A673 (cell line): ENCODE measurements at regions not wholly inside any gene's neighbourhood (a gene's known extent, or its start where the extent isn't known, plus 50 kb on each side); places are given as distances from the start of the nearest gene placed in this dataset.

Experiments used
- BruUV-seq: library from RNA; stranded (reverse); fragments of 400-500 nt; replicated peaks from 2 replicates; lab custom pipeline; 2021; lab: Mats Ljungman, UMichigan
- CTCF ChIA-PET: fragments of 300-600 bp; sonication (Branson Sonifier 250); formaldehyde crosslinking; loops from one replicate; lab custom pipeline; 2022; ENCODE audit warnings: antibody characterized with exemption; lab: Charles Lee
- POLR2A ChIA-PET: fragments of 300-600 bp; sonication (Branson Sonifier 250); formaldehyde crosslinking; loops from one replicate; lab custom pipeline; 2022; ENCODE audit warnings: antibody characterized with exemption; ENCODE audit not compliant: low non-redundant PET; lab: Charles Lee
- DNase-seq: peaks from one replicate; pipeline ENCODE4 v3.0.0-alpha.2; 2015; ENCODE audit warnings: low spot score
- H3K27ac ChIP-seq: fragments of 200-600 bp; sonication (generic); 2 replicates; pipeline ENCODE4 v1.5.1; 2016; ENCODE audit warnings: mixed run types, low read depth, mild to moderate bottlenecking, mixed read lengths, antibody characterized with exemption, low read length; ENCODE audit not compliant: poor library complexity, severe bottlenecking
- H3K27me3 ChIP-seq: fragments of 200-600 bp; sonication (generic); replicated peaks from 2 replicates; pipeline ENCODE4 v1.6.1; 2017; ENCODE audit warnings: mixed run types, low read depth, mild to moderate bottlenecking, mixed read lengths, antibody characterized with exemption, low read length; ENCODE audit not compliant: insufficient read depth, poor library complexity
- H3K36me3 ChIP-seq: fragments of 200-600 bp; sonication (generic); 2 replicates; pipeline ENCODE4 v1.6.1; 2016; ENCODE audit warnings: mixed run types, mild to moderate bottlenecking, mixed read lengths, antibody characterized with exemption, low read length; ENCODE audit not compliant: insufficient read depth, poor library complexity, severe bottlenecking
- H3K4me1 ChIP-seq: fragments of 200-600 bp; sonication (generic); 2 replicates; pipeline ENCODE4 v1.6.1; 2017; ENCODE audit warnings: mixed run types, mild to moderate bottlenecking, mixed read lengths, antibody characterized with exemption, low read length; ENCODE audit not compliant: insufficient read depth, poor library complexity, severe bottlenecking
- H3K4me3 ChIP-seq: fragments of 200-600 bp; sonication (generic); 2 replicates; pipeline ENCODE4 v1.5.1; 2016; ENCODE audit warnings: low read depth, mixed run types, mild to moderate bottlenecking, mixed read lengths, low read length; ENCODE audit not compliant: poor library complexity, severe bottlenecking
- H3K9me3 ChIP-seq: fragments of 200-600 bp; sonication (generic); 2 replicates; pipeline ENCODE4 v1.6.1; 2016; ENCODE audit warnings: mixed run types, low read depth, mild to moderate bottlenecking, mixed read lengths, antibody characterized with exemption, low read length; ENCODE audit not compliant: poor library complexity, severe bottlenecking
- EZH2 ChIP-seq: fragments of 200-600 bp; sonication (generic); IDR thresholded peaks from 2 replicates; pipeline ENCODE4 v1.6.1; 2017; ENCODE audit warnings: borderline replicate concordance, low read depth, mild to moderate bottlenecking, mixed read lengths, antibody characterized with exemption, low read length; ENCODE audit not compliant: poor library complexity, severe bottlenecking
- intact Hi-C: fragments of 100-400 bp; cut with micrococcal nuclease; formaldehyde crosslinking; loops from one replicate; pipeline ENCODE4 v1.10.0; 2022; ENCODE audit not compliant: unreplicated experiment
- TF ChIP-seq, protein P1 (sequence below): fragments of 300-800, 200-600 bp; sonication (generic); conservative IDR thresholded peaks from 2 replicates; pipeline ENCODE4 v1.5.1; 2017; ENCODE audit warnings: low read depth, mild to moderate bottlenecking, antibody characterized with exemption, low read length, moderate library complexity, mixed read lengths

DNA sequence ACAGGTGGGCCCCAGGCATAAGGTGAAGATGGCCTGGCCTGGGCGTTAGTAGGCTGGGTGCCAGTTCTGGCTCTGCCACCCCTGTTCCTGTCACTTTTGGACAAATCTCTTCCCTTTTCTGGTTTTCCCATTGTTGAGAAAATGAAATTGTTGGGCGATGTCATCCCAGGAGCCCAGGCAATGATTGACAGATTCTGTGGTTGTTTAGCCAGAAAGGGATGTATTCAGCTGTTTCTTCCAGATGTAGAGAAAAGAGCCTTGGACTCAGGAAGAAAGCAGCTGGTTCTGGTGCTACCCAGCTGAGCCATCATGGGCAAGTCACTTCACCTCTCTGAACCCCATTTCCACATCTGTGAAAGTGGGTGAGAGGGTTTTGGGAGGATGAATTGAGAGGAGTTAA is 60.1 kb upstream of the MRTFB start:
- H3K4me3 ChIP-seq, result no peak overlapping the region
- intact Hi-C loops, result no loop called here
- H3K36me3 ChIP-seq, result no peaks in the 10 kb centered on the region
- ChIA-PET CTCF (no interaction called here), POLR2A (no interaction called here)
- no peak for TF ChIP-seq EZH2
- TF ChIP-seq, protein P1, sequence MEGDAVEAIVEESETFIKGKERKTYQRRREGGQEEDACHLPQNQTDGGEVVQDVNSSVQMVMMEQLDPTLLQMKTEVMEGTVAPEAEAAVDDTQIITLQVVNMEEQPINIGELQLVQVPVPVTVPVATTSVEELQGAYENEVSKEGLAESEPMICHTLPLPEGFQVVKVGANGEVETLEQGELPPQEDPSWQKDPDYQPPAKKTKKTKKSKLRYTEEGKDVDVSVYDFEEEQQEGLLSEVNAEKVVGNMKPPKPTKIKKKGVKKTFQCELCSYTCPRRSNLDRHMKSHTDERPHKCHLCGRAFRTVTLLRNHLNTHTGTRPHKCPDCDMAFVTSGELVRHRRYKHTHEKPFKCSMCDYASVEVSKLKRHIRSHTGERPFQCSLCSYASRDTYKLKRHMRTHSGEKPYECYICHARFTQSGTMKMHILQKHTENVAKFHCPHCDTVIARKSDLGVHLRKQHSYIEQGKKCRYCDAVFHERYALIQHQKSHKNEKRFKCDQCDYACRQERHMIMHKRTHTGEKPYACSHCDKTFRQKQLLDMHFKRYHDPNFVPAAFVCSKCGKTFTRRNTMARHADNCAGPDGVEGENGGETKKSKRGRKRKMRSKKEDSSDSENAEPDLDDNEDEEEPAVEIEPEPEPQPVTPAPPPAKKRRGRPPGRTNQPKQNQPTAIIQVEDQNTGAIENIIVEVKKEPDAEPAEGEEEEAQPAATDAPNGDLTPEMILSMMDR, result no peak
- H3K9me3 ChIP-seq, result no peaks in the 10 kb centered on the region
- no TSS peak for BruUV-seq
- H3K27ac ChIP-seq, result no peak overlapping the region
- peaks cover 16% of the 10 kb centered on the region for H3K4me1 ChIP-seq
- DNase-seq, result no peak
- H3K27me3 ChIP-seq, result no peaks in the 10 kb centered on the region

DNA sequence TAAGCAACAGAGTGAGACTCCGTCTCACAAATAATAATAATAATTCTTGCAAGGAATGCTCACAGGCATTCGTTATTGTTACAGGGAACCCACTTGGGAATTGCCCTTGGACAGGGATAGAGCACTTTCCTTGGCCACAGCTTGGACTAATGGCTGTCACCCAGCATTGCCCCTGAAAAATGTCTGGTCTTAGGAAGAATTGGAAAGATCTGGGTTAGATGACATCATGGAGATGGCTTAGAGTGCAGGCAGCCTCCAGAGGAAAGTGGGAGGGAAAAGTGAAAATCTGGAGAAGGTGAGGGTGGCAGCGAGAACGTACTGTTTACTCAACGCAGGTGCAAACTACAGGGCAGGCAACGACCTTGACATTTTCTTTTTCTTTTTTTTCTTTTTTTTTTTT is 59.3 kb upstream of the MRTFB start:
- no peaks in the 10 kb centered on the region for H3K9me3 ChIP-seq
- BruUV-seq, result no TSS peak
- POLR2A ChIA-PET, result no interaction called here
- no peak for DNase-seq
- H3K27me3 ChIP-seq, result no peaks in the 10 kb centered on the region
- CTCF ChIA-PET, result no interaction called here
- peaks cover 16% of the 10 kb centered on the region for H3K4me1 ChIP-seq
- no peak overlapping the region for H3K4me3 ChIP-seq
- TF ChIP-seq EZH2, result no peak
- TF ChIP-seq, protein P1, result no peak
- no peaks in the 10 kb centered on the region for H3K36me3 ChIP-seq
- intact Hi-C loops, result no loop called here
- no peak overlapping the region for H3K27ac ChIP-seq

- Histone ChIP-seq H3K4me1 (peaks cover 16% of the 10 kb centered on the region), H3K4me3 (no peak overlapping the region), H3K36me3 (no peaks in the 10 kb centered on the region), H3K9me3 (no peaks in the 10 kb centered on the region), H3K27ac (peak overlapping the region; percentile 36), H3K27me3 (no peaks in the 10 kb centered on the region)
- intact Hi-C loops, result no loop called here
- ChIA-PET POLR2A (no interaction called here), CTCF (interaction anchor here (0.8 kb wide), 1 partner anchor 93 kb away, joined by 3 read pairs; the partner anchor contains the start of gene ERCC4)
- DNase-seq, result peak; percentile 31
- TF ChIP-seq, protein P1, result no peak
- TF ChIP-seq EZH2, result no peak
- no TSS peak for BruUV-seq
Observed at GRCh38 chr16:14013145-14013570, 58.0 kb upstream of the MRTFB start.
